ENCODE measurements at regions not wholly inside any gene's neighbourhood (a gene's known extent, or its start where the extent isn't known, plus 50 kb on each side); places are given as distances from the start of the nearest gene placed in this dataset.

- no peak for DNase-seq (ENCODE audit: low spot score)
- 85% methylated on average over 8 of the region's 8 CpGs for WGBS
- H3K4me3 ChIP-seq, result no peak overlapping the region
- no peaks in the 10 kb centered on the region for H3K4me1 ChIP-seq (replicated peaks)
- H3K27ac ChIP-seq, result no peak overlapping the region
- intact Hi-C loops (cut with DNase I), result no loop called here
- no peaks in the 10 kb centered on the region for H3K36me3 ChIP-seq
- TF ChIP-seq POLR2A (IDR thresholded peaks at IDR 0.05) (no peak), CTCF (IDR thresholded peaks at IDR 0.05) (no peak)
- H3K27me3 ChIP-seq (replicated peaks; ENCODE audit: insufficient read depth), result no peaks in the 10 kb centered on the region
- H3K9me3 ChIP-seq, result no peaks in the 10 kb centered on the region
Observed at GRCh38 chr12:97283297-97283696, 179.3 kb upstream of the RMST start.

GRCh38 chr12:97288531-97288930, 174.1 kb upstream of the RMST start:
- no peaks in the 10 kb centered on the region for H3K9me3 ChIP-seq
- no peaks in the 10 kb centered on the region for H3K27me3 ChIP-seq (replicated peaks; ENCODE audit: insufficient read depth)
- 85% methylated on average over 3 of the region's 3 CpGs for WGBS
- H3K27ac ChIP-seq, result no peak overlapping the region
- H3K4me3 ChIP-seq, result no peak overlapping the region
- no peaks in the 10 kb centered on the region for H3K36me3 ChIP-seq
- intact Hi-C loops (cut with DNase I), result no loop called here
- no peak for DNase-seq (ENCODE audit: low spot score)
- no peaks in the 10 kb centered on the region for H3K4me1 ChIP-seq (replicated peaks)
- TF ChIP-seq POLR2A (IDR thresholded peaks at IDR 0.05) (no peak), POLR2AphosphoS5 (IDR thresholded peaks at IDR 0.05) (no peak), CTCF (IDR thresholded peaks at IDR 0.05) (no peak)

GRCh38 chr12:97292588-97292987, 170.0 kb upstream of the RMST start:
- H3K4me1 ChIP-seq (replicated peaks), result no peaks in the 10 kb centered on the region
- intact Hi-C loops (cut with DNase I), result no loop called here
- H3K4me3 ChIP-seq, result no peak overlapping the region
- DNase-seq (ENCODE audit: low spot score), result no peak
- H3K9me3 ChIP-seq, result no peaks in the 10 kb centered on the region
- no peak overlapping the region for H3K27ac ChIP-seq
- TF ChIP-seq CTCF (IDR thresholded peaks at IDR 0.05) (no peak), POLR2A (IDR thresholded peaks at IDR 0.05) (no peak), POLR2AphosphoS5 (IDR thresholded peaks at IDR 0.05) (no peak)
- H3K27me3 ChIP-seq (replicated peaks; ENCODE audit: insufficient read depth), result no peaks in the 10 kb centered on the region
- 65% methylated on average over 3 of the region's 3 CpGs for WGBS
- H3K36me3 ChIP-seq, result no peaks in the 10 kb centered on the region

GRCh38 chr12:97293541-97293940, 169.1 kb upstream of the RMST start:
- H3K4me3 ChIP-seq, result no peak overlapping the region
- H3K36me3 ChIP-seq, result no peaks in the 10 kb centered on the region
- intact Hi-C loops (cut with DNase I), result no loop called here
- WGBS, result 92% methylated on average over 1 of the region's 1 CpG
- no peaks in the 10 kb centered on the region for H3K4me1 ChIP-seq (replicated peaks)
- no peaks in the 10 kb centered on the region for H3K27me3 ChIP-seq (replicated peaks; ENCODE audit: insufficient read depth)
- DNase-seq (ENCODE audit: low spot score), result no peak
- no peaks in the 10 kb centered on the region for H3K9me3 ChIP-seq
- TF ChIP-seq CTCF (IDR thresholded peaks at IDR 0.05), result no peak
- TF ChIP-seq POLR2A (IDR thresholded peaks at IDR 0.05), result no peak
- no peak for TF ChIP-seq POLR2AphosphoS5 (IDR thresholded peaks at IDR 0.05)
- no peak overlapping the region for H3K27ac ChIP-seq

GRCh38 chr12:97299847-97300246, 162.8 kb upstream of the RMST start:
- Histone ChIP-seq H3K27ac (no peak overlapping the region), H3K4me1 (replicated peaks) (no peaks in the 10 kb centered on the region), H3K36me3 (no peaks in the 10 kb centered on the region), H3K27me3 (replicated peaks; ENCODE audit: insufficient read depth) (no peaks in the 10 kb centered on the region), H3K9me3 (no peaks in the 10 kb centered on the region), H3K4me3 (no peak overlapping the region)
- no peak for DNase-seq (ENCODE audit: low spot score)
- intact Hi-C loops (cut with DNase I), result loop anchor here (10.0 kb wide), 1 partner anchor 315 kb away; no protein-coding TSS in a partner anchor
- TF ChIP-seq CTCF (IDR thresholded peaks at IDR 0.05), result no peak
- TF ChIP-seq POLR2A (IDR thresholded peaks at IDR 0.05), result no peak
- no peak for TF ChIP-seq POLR2AphosphoS5 (IDR thresholded peaks at IDR 0.05)
- 26% methylated on average over 5 of the region's 5 CpGs for WGBS

Data from prostate gland (tissue), 2 donors.